ENCODE measurements at regions not wholly inside any gene's neighbourhood (a gene's known extent, or its start where the extent isn't known, plus 50 kb on each side); places are given as distances from the start of the nearest gene placed in this dataset.

DNA sequence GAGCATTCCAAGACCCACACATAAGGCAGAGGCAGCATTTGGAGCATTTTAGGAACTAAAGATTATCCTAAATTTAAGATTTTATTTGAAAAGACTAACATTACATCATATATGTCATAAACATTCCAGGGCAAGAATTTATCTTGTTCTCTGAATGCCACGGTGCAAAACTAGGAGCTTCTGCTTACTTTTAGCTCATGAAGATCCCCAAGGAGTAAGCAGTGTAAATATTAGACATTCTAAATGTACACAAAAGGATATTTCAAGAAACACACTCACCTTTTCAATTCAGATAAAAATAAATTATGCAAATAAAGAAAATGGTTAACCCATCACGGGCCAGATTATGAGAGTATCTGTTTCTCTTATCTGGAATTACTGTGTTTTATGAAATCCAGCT is 101.7 kb upstream of the ETAA1 start:
- no peak for TF ChIP-seq EZH2 (optimal IDR thresholded peaks at IDR 0.05; ENCODE audit: low read depth, low read length)
- TF ChIP-seq, protein P1, sequence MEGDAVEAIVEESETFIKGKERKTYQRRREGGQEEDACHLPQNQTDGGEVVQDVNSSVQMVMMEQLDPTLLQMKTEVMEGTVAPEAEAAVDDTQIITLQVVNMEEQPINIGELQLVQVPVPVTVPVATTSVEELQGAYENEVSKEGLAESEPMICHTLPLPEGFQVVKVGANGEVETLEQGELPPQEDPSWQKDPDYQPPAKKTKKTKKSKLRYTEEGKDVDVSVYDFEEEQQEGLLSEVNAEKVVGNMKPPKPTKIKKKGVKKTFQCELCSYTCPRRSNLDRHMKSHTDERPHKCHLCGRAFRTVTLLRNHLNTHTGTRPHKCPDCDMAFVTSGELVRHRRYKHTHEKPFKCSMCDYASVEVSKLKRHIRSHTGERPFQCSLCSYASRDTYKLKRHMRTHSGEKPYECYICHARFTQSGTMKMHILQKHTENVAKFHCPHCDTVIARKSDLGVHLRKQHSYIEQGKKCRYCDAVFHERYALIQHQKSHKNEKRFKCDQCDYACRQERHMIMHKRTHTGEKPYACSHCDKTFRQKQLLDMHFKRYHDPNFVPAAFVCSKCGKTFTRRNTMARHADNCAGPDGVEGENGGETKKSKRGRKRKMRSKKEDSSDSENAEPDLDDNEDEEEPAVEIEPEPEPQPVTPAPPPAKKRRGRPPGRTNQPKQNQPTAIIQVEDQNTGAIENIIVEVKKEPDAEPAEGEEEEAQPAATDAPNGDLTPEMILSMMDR (IDR thresholded peaks at IDR 0.05; ENCODE audit: low read length): no peak
- TF ChIP-seq EZH2phosphoT487 (IDR thresholded peaks at IDR 0.05; ENCODE audit: low read length): no peak

All from MM.1S (cell line).